ENCODE measurements at regions not wholly inside any gene's neighbourhood (a gene's known extent, or its start where the extent isn't known, plus 50 kb on each side); places are given as distances from the start of the nearest gene placed in this dataset.

- DNase-seq (ENCODE audit: low read depth in 1 of 2, low spot score in 1 of 2), result no peak
- no peak for TF ChIP-seq REST (IDR thresholded peaks at IDR 0.05; ENCODE audit: insufficient replicate concordance, low read depth)
- TF ChIP-seq CTCF (IDR thresholded peaks at IDR 0.05; ENCODE audit: insufficient read depth, low read length), result no peak
- no peak for TF ChIP-seq SPI1 (IDR thresholded peaks at IDR 0.05; ENCODE audit: borderline replicate concordance, low read depth)
- no peak for TF ChIP-seq POLR2AphosphoS5 (IDR thresholded peaks at IDR 0.05; ENCODE audit: low read depth)
- no peak for TF ChIP-seq GABPA (IDR thresholded peaks at IDR 0.05; ENCODE audit: low read depth)
- no peaks in the 10 kb centered on the region for H3K27me3 ChIP-seq (ENCODE audit: insufficient read depth, poor library complexity, severe bottlenecking)
- H3K27ac ChIP-seq (replicated peaks), result no peak overlapping the region
- no peak overlapping the region for H3K4me3 ChIP-seq (replicated peaks; ENCODE audit: insufficient read depth, low read length)
These were observed 421.1 kb downstream of the GLRX3 start for GRCh38 chr10:130557181-130557845.

- Histone ChIP-seq H3K27me3 (ENCODE audit: insufficient read depth, poor library complexity, severe bottlenecking) (no peaks in the 10 kb centered on the region), H3K27ac (replicated peaks) (no peak overlapping the region), H3K4me3 (replicated peaks; ENCODE audit: insufficient read depth, low read length) (no peak overlapping the region)
- no peak for DNase-seq (ENCODE audit: low read depth in 1 of 2, low spot score in 1 of 2)
- TF ChIP-seq SPI1 (IDR thresholded peaks at IDR 0.05; ENCODE audit: borderline replicate concordance, low read depth), result no peak
- no peak for TF ChIP-seq CTCF (IDR thresholded peaks at IDR 0.05; ENCODE audit: insufficient read depth, low read length)
- TF ChIP-seq REST (IDR thresholded peaks at IDR 0.05; ENCODE audit: insufficient replicate concordance, low read depth), result no peak
- no peak for TF ChIP-seq POLR2AphosphoS5 (IDR thresholded peaks at IDR 0.05; ENCODE audit: low read depth)
- no peak for TF ChIP-seq GABPA (IDR thresholded peaks at IDR 0.05; ENCODE audit: low read depth)
These were observed 422.8 kb downstream of the GLRX3 start for GRCh38 chr10:130558746-130559546.

- no peak overlapping the region for H3K4me3 ChIP-seq (replicated peaks; ENCODE audit: insufficient read depth, low read length)
- DNase-seq (ENCODE audit: low read depth in 1 of 2, low spot score in 1 of 2), result no peak
- H3K27me3 ChIP-seq (ENCODE audit: insufficient read depth, poor library complexity, severe bottlenecking), result no peaks in the 10 kb centered on the region
- TF ChIP-seq SPI1 (IDR thresholded peaks at IDR 0.05; ENCODE audit: borderline replicate concordance, low read depth), result no peak
- TF ChIP-seq GABPA (IDR thresholded peaks at IDR 0.05; ENCODE audit: low read depth), result no peak
- TF ChIP-seq CTCF (IDR thresholded peaks at IDR 0.05; ENCODE audit: insufficient read depth, low read length), result no peak
- TF ChIP-seq REST (IDR thresholded peaks at IDR 0.05; ENCODE audit: insufficient replicate concordance, low read depth), result no peak
- no peak for TF ChIP-seq POLR2AphosphoS5 (IDR thresholded peaks at IDR 0.05; ENCODE audit: low read depth)
- no peak overlapping the region for H3K27ac ChIP-seq (replicated peaks)
These were observed 423.3 kb downstream of the GLRX3 start for GRCh38 chr10:130559547-130559880.
